ENCODE measurements at regions not wholly inside any gene's neighbourhood (a gene's known extent, or its start where the extent isn't known, plus 50 kb on each side); places are given as distances from the start of the nearest gene placed in this dataset.

- no peak for TF ChIP-seq CTCF (IDR thresholded peaks at IDR 0.05)
- TF ChIP-seq POLR2A (IDR thresholded peaks at IDR 0.05), result no peak
- TF ChIP-seq POLR2AphosphoS5 (IDR thresholded peaks at IDR 0.05), result no peak
- no peak for TF ChIP-seq EP300 (IDR thresholded peaks at IDR 0.05)
Observed at GRCh38 chr16:35258381-35258780, 1799.0 kb downstream of the TP53TG3F start.

Data from sigmoid colon (tissue), 4 donors.